Gastroesophageal sphincter (tissue), 4 donors: ENCODE measurements at regions not wholly inside any gene's neighbourhood (a gene's known extent, or its start where the extent isn't known, plus 50 kb on each side); places are given as distances from the start of the nearest gene placed in this dataset.

Experiments used
- ATAC-seq: fragments of 150-250 bp; one replicate; pipeline ENCODE4 v1.9.1; 2016; ENCODE audit warnings: mild to moderate bottlenecking, moderate library complexity
- H3K27ac ChIP-seq, 4 donors: fragments of 200-600 bp; sonication (generic) in 3 of 4; 1 replicate in 3 of 4; 2 replicates in 1 of 4; pipeline ENCODE4 v1.5.1; 2016 to 2019
- H3K27me3 ChIP-seq: fragments of 200-600 bp; sonication (generic); one replicate; pipeline ENCODE4 v1.5.1; 2019
- H3K36me3 ChIP-seq, 2 donors: fragments of 200-600 bp; sonication (generic); one replicate each; pipeline ENCODE4 v1.5.1; 2019; ENCODE audit warnings: control low read depth in 1 of 2
- H3K4me1 ChIP-seq, 3 donors: fragments of 200-600 bp; sonication (generic); 1 replicate in 2 of 3; 2 replicates in 1 of 3; pipeline ENCODE4 v1.5.1; 2016 to 2019; ENCODE audit warnings: control low read depth in 2 of 3
- H3K4me3 ChIP-seq, 2 donors: fragments of 200-600 bp; sonication (generic); one replicate each; pipeline ENCODE4 v1.5.1; 2019; ENCODE audit warnings: mild to moderate bottlenecking in 1 of 2, moderate library complexity in 1 of 2
- H3K9me3 ChIP-seq, 3 donors: fragments of 200-600 bp; sonication (generic); one replicate each; pipeline ENCODE4 v1.5.1; 2017 to 2019; ENCODE audit warnings: control low read depth in 2 of 3
- CTCF ChIP-seq, 4 experiments: fragments of 200-600 bp in 2 of 4; fragments of 450-650 bp in 2 of 4; sonication (generic) in 1 of 4; IDR thresholded peaks; one replicate each; pipeline ENCODE4 v1.5.1; 2017 to 2019; ENCODE audit warnings: antibody characterized with exemption in 4 of 4, mild to moderate bottlenecking in 2 of 4, moderate library complexity in 2 of 4
- EP300 ChIP-seq: sonication (generic); formaldehyde crosslinking; IDR thresholded peaks from one replicate; pipeline ENCODE4 v1.6.1; 2017; ENCODE audit warnings: antibody characterized with exemption, mild to moderate bottlenecking
- POLR2A ChIP-seq, 2 donors: fragments of 450-650 bp; IDR thresholded peaks; one replicate each; pipeline ENCODE4 v1.6.1; 2017; ENCODE audit warnings: antibody characterized with exemption in 2 of 2, mild to moderate bottlenecking in 2 of 2, moderate library complexity in 1 of 2
- POLR2AphosphoS5 ChIP-seq: sonication (generic); formaldehyde crosslinking; IDR thresholded peaks from one replicate; pipeline ENCODE4 v1.6.1; 2017; ENCODE audit warnings: antibody characterized with exemption
- WGBS, 2 donors: methylation state at CpG; one replicate each; pipeline ENCODE4 v1.1.5; 2018; ENCODE audit warnings: low coverage in 1 of 2; 5-methylcytosine and 5-hydroxymethylcytosine counted together

DNA sequence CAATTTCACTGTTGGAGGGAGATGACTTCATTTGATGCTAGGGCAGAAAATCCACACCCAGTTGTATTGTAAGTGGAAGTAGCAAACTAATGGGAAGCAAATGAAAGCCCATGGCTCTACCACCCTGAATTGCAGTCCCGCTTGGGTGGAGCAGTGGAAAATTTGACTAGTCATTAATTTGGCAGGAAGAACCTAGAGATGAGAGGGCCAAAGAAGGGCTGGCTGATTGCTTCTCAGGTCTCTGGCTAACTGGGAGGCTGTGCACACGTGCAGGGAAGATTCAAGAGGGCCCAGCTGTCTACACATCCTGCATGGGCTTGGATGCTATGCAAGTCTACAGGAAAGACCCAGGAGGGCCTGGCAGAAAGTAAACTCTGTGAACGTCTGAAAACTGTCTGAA is 466.2 kb downstream of the TFAP2A start:
- WGBS, 2 donors, result 25 to 41% methylated on average over 1 to 3 of the region's 3 CpGs
- Histone ChIP-seq H3K27me3 (no peaks in the 10 kb centered on the region), H3K36me3 (no peaks in the 10 kb centered on the region), H3K4me1 (no peaks in the 10 kb centered on the region), H3K27ac (no peak overlapping the region), H3K9me3 (no peaks in the 10 kb centered on the region), H3K4me3 (no peak overlapping the region)
- TF ChIP-seq EP300 (no peak), POLR2AphosphoS5 (no peak), CTCF (IDR thresholded peaks at IDR 0.05) (no peak), POLR2A (IDR thresholded peaks at IDR 0.05) (no peak)
- ATAC-seq, result peak; percentile 22

DNA sequence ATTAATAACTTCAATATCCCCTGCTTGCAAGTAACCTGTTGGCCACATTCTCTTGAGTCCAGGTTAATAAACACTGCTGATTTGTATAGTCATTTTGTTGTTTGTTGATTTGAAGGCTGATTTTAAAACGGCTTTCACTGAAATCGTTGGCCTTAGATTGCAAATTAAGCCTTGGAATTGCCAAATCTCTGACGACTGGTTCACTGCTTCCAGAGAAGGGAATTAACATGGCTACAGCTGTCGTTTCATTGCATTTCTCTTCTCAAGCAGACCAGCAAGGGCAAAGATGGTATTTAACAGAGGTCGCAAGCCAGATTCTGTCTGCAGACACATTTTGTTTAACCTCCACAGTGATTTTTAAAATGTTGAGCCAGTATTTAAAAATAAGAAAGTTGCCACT is 470.9 kb downstream of the TFAP2A start:
- Histone ChIP-seq H3K4me3 (no peak overlapping the region), H3K27ac (no peak overlapping the region), H3K27me3 (no peaks in the 10 kb centered on the region), H3K9me3 (no peaks in the 10 kb centered on the region), H3K36me3 (no peaks in the 10 kb centered on the region), H3K4me1 (no peaks in the 10 kb centered on the region)
- ATAC-seq, result no peak
- no peak for TF ChIP-seq POLR2A (IDR thresholded peaks at IDR 0.05)
- no peak for TF ChIP-seq CTCF (IDR thresholded peaks at IDR 0.05)
- no peak for TF ChIP-seq EP300
- no peak for TF ChIP-seq POLR2AphosphoS5
- WGBS, 2 donors, result 24 to 55% methylated on average over 4 to 5 of the region's 5 CpGs

DNA sequence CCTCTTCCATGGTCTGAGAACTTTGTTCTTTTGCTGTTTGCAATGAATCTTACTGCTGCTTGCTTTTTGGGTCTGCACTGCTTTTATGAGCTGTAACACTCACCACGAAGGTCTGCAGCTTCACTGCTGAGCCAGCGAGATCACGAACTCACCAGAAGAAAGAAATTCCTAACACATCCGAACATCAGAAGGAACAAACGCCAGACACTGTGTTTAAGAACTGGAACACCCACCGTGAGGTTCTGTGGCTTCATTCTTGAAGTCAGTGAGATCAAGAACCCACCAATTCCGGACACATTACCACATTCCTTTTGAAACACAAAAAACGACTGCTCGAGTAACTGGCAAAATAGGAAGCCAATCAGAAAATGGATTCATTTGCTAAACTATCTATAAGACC is 471.8 kb downstream of the TFAP2A start:
- Histone ChIP-seq H3K27ac (no peak overlapping the region), H3K4me1 (no peaks in the 10 kb centered on the region), H3K36me3 (no peaks in the 10 kb centered on the region), H3K27me3 (no peaks in the 10 kb centered on the region), H3K9me3 (no peaks in the 10 kb centered on the region), H3K4me3 (no peak overlapping the region)
- TF ChIP-seq EP300 (no peak), POLR2A (IDR thresholded peaks at IDR 0.05) (no peak), CTCF (IDR thresholded peaks at IDR 0.05) (no peak), POLR2AphosphoS5 (no peak)
- 80 to 83% methylated on average over 5 to 6 of the region's 9 CpGs for WGBS, 2 donors
- no peak for ATAC-seq

DNA sequence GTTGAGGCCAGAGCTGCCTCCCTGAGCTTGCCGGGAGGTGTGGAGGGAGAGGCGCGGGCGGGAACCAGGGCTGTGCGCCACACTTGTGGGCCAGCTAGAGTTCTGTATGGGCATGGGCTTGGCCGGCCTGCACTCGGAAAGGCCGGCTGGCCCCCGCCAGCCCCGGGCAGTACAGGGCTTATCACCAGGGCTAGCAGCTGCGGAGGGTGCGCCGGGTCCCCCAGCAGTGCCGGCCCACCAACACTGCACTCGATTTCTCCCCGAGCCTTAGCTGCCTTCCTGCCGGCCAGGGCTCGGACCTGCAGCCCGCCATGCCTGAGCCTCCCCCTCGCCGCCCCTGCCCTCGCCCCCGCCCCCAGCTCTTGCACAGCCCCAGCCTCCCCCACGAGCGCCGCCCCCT is 472.7 kb downstream of the TFAP2A start:
- WGBS, 2 donors, result no CpG with 5 or more reads among the region's 26 CpGs
- no peaks in the 10 kb centered on the region for H3K27me3 ChIP-seq
- TF ChIP-seq EP300 (no peak), POLR2A (IDR thresholded peaks at IDR 0.05) (no peak), POLR2AphosphoS5 (no peak), CTCF (IDR thresholded peaks at IDR 0.05) (no peak)
- no peak for ATAC-seq
- no peaks in the 10 kb centered on the region for H3K4me1 ChIP-seq
- no peak overlapping the region for H3K4me3 ChIP-seq
- no peaks in the 10 kb centered on the region for H3K9me3 ChIP-seq
- H3K36me3 ChIP-seq, result no peaks in the 10 kb centered on the region
- H3K27ac ChIP-seq, result no peak overlapping the region

GRCh38 chr6:9938801-9939200 is 476.1 kb downstream of the TFAP2A start:
- no peaks in the 10 kb centered on the region for H3K9me3 ChIP-seq
- H3K4me3 ChIP-seq, result no peak overlapping the region
- no peaks in the 10 kb centered on the region for H3K27me3 ChIP-seq
- 50 to 60% methylated on average over 3 to 7 of the region's 7 CpGs for WGBS, 2 donors
- H3K4me1 ChIP-seq, result no peaks in the 10 kb centered on the region
- H3K27ac ChIP-seq, result no peak overlapping the region
- ATAC-seq, result no peak
- H3K36me3 ChIP-seq, result no peaks in the 10 kb centered on the region
- TF ChIP-seq POLR2A (IDR thresholded peaks at IDR 0.05), result no peak
- TF ChIP-seq POLR2AphosphoS5, result no peak
- TF ChIP-seq CTCF (IDR thresholded peaks at IDR 0.05), result no peak
- no peak for TF ChIP-seq EP300
